ENCODE measurements at regions not wholly inside any gene's neighbourhood (a gene's known extent, or its start where the extent isn't known, plus 50 kb on each side); places are given as distances from the start of the nearest gene placed in this dataset.
A peak's percentile ranks its signal among the peaks of the same experiment; 100 is the strongest.

DNA sequence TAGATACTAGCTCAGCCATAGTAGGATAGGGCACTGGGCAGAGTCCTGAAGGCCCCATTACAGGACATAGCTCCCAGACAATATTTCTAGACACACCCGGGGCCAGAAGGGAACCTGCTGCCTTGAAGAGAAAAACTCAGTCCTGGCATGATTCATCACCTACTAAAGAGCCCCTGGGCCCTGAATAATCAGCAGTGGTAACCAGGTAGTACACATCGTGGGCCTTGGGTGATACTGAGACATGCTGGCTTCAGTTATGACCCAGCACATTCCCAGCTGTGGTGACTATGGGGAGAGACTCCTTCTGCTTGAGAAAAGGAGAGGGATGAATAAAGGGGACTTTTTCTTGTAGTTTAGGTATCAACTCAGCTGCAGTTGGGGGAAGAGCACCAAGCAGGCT lies 104.3 kb upstream of the STK26 start:
- peaks cover 20% of the 10 kb centered on the region for H3K27me3 Mint-ChIP-seq (ENCODE audit: insufficient read depth)
- TF ChIP-seq, protein P1, sequence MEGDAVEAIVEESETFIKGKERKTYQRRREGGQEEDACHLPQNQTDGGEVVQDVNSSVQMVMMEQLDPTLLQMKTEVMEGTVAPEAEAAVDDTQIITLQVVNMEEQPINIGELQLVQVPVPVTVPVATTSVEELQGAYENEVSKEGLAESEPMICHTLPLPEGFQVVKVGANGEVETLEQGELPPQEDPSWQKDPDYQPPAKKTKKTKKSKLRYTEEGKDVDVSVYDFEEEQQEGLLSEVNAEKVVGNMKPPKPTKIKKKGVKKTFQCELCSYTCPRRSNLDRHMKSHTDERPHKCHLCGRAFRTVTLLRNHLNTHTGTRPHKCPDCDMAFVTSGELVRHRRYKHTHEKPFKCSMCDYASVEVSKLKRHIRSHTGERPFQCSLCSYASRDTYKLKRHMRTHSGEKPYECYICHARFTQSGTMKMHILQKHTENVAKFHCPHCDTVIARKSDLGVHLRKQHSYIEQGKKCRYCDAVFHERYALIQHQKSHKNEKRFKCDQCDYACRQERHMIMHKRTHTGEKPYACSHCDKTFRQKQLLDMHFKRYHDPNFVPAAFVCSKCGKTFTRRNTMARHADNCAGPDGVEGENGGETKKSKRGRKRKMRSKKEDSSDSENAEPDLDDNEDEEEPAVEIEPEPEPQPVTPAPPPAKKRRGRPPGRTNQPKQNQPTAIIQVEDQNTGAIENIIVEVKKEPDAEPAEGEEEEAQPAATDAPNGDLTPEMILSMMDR (conservative IDR thresholded peaks at IDR 0.05): no peak
- no peaks in the 10 kb centered on the region for H3K9me3 ChIP-seq (ENCODE audit: control insufficient read depth, low read length)
- H3K4me3 Mint-ChIP-seq: no peak overlapping the region
- peaks cover 4% of the 10 kb centered on the region for H3K9me3 Mint-ChIP-seq
- H3K4me1 Mint-ChIP-seq: peaks cover 16% of the 10 kb centered on the region
- no peak overlapping the region for H3K27ac ChIP-seq (ENCODE audit: low read depth, low read length)
- no peaks in the 10 kb centered on the region for H3K4me1 ChIP-seq (ENCODE audit: control insufficient read depth, insufficient read depth, low read length)
- H3K36me3 ChIP-seq (ENCODE audit: control insufficient read depth, insufficient read depth, low read length): no peaks in the 10 kb centered on the region
- H3K27ac Mint-ChIP-seq: no peak overlapping the region
- H3K27me3 ChIP-seq (ENCODE audit: control insufficient read depth, insufficient read depth, low read length, poor library complexity, severe bottlenecking): no peaks in the 10 kb centered on the region
- DNase-seq: no peak
- H3K4me3 ChIP-seq (ENCODE audit: low read length): no peak overlapping the region
- no peak overlapping the region for H3K9ac ChIP-seq (ENCODE audit: extremely low read depth, low read length, poor library complexity, severe bottlenecking)
- H3K36me3 Mint-ChIP-seq (ENCODE audit: low read depth): no peaks in the 10 kb centered on the region
- WGBS, 2 experiments (ENCODE audit: insufficient coverage in 1 of 2, insufficient read length in 1 of 2): 90 to 100% methylated on average over 2 of the region's 2 CpGs

DNA sequence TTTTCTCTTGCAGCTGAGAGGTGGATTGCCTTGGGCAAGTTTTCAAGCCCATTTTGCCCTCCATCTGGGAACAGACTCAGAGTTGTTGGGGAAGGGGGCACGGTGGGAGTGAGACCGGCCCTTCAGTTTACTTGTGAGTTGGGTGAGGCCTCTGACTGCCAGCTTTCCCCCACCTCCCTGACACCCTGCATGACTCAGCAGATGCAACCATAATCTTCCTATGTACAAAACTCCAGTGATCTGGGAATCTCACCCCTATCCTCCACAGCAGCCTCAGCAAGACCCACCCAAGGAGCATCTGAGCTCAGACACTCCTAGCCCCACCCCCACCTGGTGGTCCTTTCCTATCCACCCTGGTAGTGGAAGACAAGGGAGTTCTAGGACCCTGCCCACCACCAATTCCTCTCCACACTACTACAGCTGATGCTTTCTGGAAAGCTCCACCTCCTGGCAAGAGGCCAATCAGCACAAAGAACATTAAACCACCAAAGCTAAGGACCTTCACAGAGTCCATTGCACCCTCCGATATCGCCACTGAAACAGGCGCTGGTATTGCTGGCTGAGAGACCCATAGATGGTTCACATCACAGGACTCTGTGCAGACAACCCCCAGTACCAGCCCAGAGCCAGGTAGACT lies 99.4 kb upstream of the STK26 start:
- H3K27me3 Mint-ChIP-seq (ENCODE audit: insufficient read depth): peaks cover 24% of the 10 kb centered on the region
- Histone ChIP-seq H3K4me1 (ENCODE audit: control insufficient read depth, insufficient read depth, low read length) (no peaks in the 10 kb centered on the region), H3K27ac (ENCODE audit: low read depth, low read length) (no peak overlapping the region), H3K27me3 (ENCODE audit: control insufficient read depth, insufficient read depth, low read length, poor library complexity, severe bottlenecking) (no peaks in the 10 kb centered on the region), H3K9ac (ENCODE audit: extremely low read depth, low read length, poor library complexity, severe bottlenecking) (no peak overlapping the region), H3K9me3 (ENCODE audit: control insufficient read depth, low read length) (no peaks in the 10 kb centered on the region), H3K4me3 (ENCODE audit: low read length) (no peak overlapping the region), H3K36me3 (ENCODE audit: control insufficient read depth, insufficient read depth, low read length) (no peaks in the 10 kb centered on the region)
- H3K36me3 Mint-ChIP-seq (ENCODE audit: low read depth): no peaks in the 10 kb centered on the region
- peaks cover 12% of the 10 kb centered on the region for H3K4me1 Mint-ChIP-seq
- TF ChIP-seq, protein P1 (conservative IDR thresholded peaks at IDR 0.05): no peak
- H3K27ac Mint-ChIP-seq: peak overlapping the region; percentile 54
- no peak overlapping the region for H3K4me3 Mint-ChIP-seq
- WGBS, 2 experiments (ENCODE audit: insufficient coverage in 1 of 2, insufficient read length in 1 of 2): 91 to 100% methylated on average over 2 to 4 of the region's 5 CpGs
- peaks cover 15% of the 10 kb centered on the region for H3K9me3 Mint-ChIP-seq
- no peak for DNase-seq

DNA sequence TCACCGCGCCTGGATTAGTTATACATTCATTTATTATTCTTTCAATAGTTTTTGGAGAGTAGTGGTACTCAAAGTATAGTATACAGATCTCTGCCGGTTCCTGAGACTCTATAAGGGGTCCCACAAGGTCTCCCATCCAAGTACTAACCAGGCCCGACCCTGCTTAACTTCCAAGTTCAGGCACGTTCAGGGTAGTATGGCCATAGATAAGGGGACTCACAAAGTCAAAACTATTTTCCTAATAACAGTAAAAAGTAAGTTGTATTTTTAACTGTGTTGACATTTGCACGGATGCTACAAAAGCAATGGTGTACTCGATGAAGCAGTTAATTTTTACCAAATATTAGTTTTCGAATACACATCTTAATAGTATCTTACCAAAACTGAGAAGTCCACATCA lies 84.4 kb upstream of the STK26 start:
- Mint-ChIP-seq H3K4me1 (peaks cover 17% of the 10 kb centered on the region), H3K4me3 (no peak overlapping the region), H3K9me3 (no peaks in the 10 kb centered on the region), H3K27me3 (ENCODE audit: insufficient read depth) (no peaks in the 10 kb centered on the region), H3K27ac (no peak overlapping the region), H3K36me3 (ENCODE audit: low read depth) (no peaks in the 10 kb centered on the region)
- H3K27ac ChIP-seq (ENCODE audit: low read depth, low read length): no peak overlapping the region
- DNase-seq: no peak
- TF ChIP-seq, protein P1 (conservative IDR thresholded peaks at IDR 0.05): no peak
- H3K4me3 ChIP-seq (ENCODE audit: low read length): no peak overlapping the region
- H3K27me3 ChIP-seq (ENCODE audit: control insufficient read depth, insufficient read depth, low read length, poor library complexity, severe bottlenecking): no peaks in the 10 kb centered on the region
- no peaks in the 10 kb centered on the region for H3K9me3 ChIP-seq (ENCODE audit: control insufficient read depth, low read length)
- H3K4me1 ChIP-seq (ENCODE audit: control insufficient read depth, insufficient read depth, low read length): peaks cover 5% of the 10 kb centered on the region
- H3K9ac ChIP-seq (ENCODE audit: extremely low read depth, low read length, poor library complexity, severe bottlenecking): no peak overlapping the region
- no peaks in the 10 kb centered on the region for H3K36me3 ChIP-seq (ENCODE audit: control insufficient read depth, insufficient read depth, low read length)
- 100% methylated on average over 4 of the region's 8 CpGs; no CpG with 5 or more reads in 1 of the 2 experiments for WGBS, 2 experiments (ENCODE audit: insufficient coverage in 1 of 2, insufficient read length in 1 of 2)
